A549 (cell line): ENCODE measurements at regions not wholly inside any gene's neighbourhood (a gene's known extent, or its start where the extent isn't known, plus 50 kb on each side); places are given as distances from the start of the nearest gene placed in this dataset.

Source experiments
- ATAC-seq, 2 experiments: fragments of 200-7000 bp in 1 of 2; fragments of >200 bp in 1 of 2; cut with Nextera tagmentation in 1 of 2; cut with Tn5 transposase in 1 of 2; 3 replicates each; pipeline versions ENCODE4 v1.8.0 to v1.9.1; 2018 to 2020; ENCODE audit warnings: mild to moderate bottlenecking in 1 of 2, moderate library complexity in 1 of 2
- CTCF ChIA-PET: fragments of 300-600 bp; sonication (Branson Sonifier 250); formaldehyde crosslinking; extraction: SDS; loops from one replicate; lab custom pipeline; 2021; ENCODE audit warnings: antibody characterized with exemption, inconsistent platforms; lab: Yijun Ruan, JAX
- POLR2A ChIA-PET: fragments of 350-600 bp; formaldehyde crosslinking; extraction: SDS; loops from one replicate; lab custom pipeline; 2021; ENCODE audit warnings: antibody characterized with exemption, inconsistent platforms; lab: Yijun Ruan, JAX
- DNase-seq, 2 experiments: peaks; one replicate each; pipeline versions ENCODE4 v3.0.0 to v3.0.0-alpha.2; 2011 to 2016; ENCODE audit warnings: low read depth in 1 of 2, low spot score in 1 of 2
- FAIRE-seq: peaks from 2 replicates; lab custom pipeline; 2011; peaks lifted over from hg19 to GRCh38; lab: Jason Lieb, UNC
- H3K27ac ChIP-seq, 2 experiments: fragments of >200 bp; sonication (Bioruptor Twin); formaldehyde crosslinking; 3 replicates each; pipeline ENCODE4 v1.5.1; 2016 to 2017
- H3K4me1 ChIP-seq: fragments of >200 bp; sonication (Bioruptor Twin); formaldehyde crosslinking; 3 replicates; pipeline ENCODE4 v1.6.1; 2016
- H3K4me2 ChIP-seq: fragments of >200 bp; sonication (Bioruptor Twin); formaldehyde crosslinking; 3 replicates; pipeline ENCODE4 v1.6.1; 2016
- H3K4me3 ChIP-seq: fragments of >200 bp; sonication (Bioruptor Twin); formaldehyde crosslinking; 3 replicates; pipeline ENCODE4 v1.5.1; 2016
- H3K9me3 ChIP-seq: fragments of >200 bp; sonication (Bioruptor Twin); formaldehyde crosslinking; 3 replicates; pipeline ENCODE4 v1.6.1; 2016
- CHD4 ChIP-seq: fragments of 200-600 bp; sonication (generic); IDR thresholded peaks from 2 replicates; pipeline ENCODE4 v1.6.1; 2016; ENCODE audit warnings: antibody characterized with exemption, mild to moderate bottlenecking, borderline replicate concordance
- GATA3 ChIP-seq: IDR thresholded peaks from 2 replicates; pipeline ENCODE4 v1.6.1; 2012; ENCODE audit warnings: borderline replicate concordance
- HES2 ChIP-seq: fragments of >200 bp; sonication (Bioruptor Twin); formaldehyde crosslinking; IDR thresholded peaks from 2 replicates; pipeline ENCODE4 v1.6.1; 2016
- MYC ChIP-seq: IDR thresholded peaks from 2 replicates; pipeline ENCODE4 v1.6.1; 2012; ENCODE audit warnings: mild to moderate bottlenecking, inconsistent platforms, low read length, improper control_type of control experiment, borderline replicate concordance
- RARB ChIP-seq: fragments of 250-450 bp; sonication (Bioruptor Pico); IDR thresholded peaks from 2 replicates; pipeline ENCODE4 v1.8.0; 2021; ENCODE audit warnings: mild to moderate bottlenecking, moderate library complexity
- REST ChIP-seq: fragments of 200-600 bp; sonication (generic); IDR thresholded peaks from 2 replicates; pipeline ENCODE4 v1.6.1; 2016; ENCODE audit warnings: antibody characterized with exemption, mild to moderate bottlenecking, moderate library complexity
- SMC3 ChIP-seq: fragments of >200 bp; sonication (Bioruptor Twin); formaldehyde crosslinking; IDR thresholded peaks from 3 replicates; pipeline ENCODE4 v1.6.1; 2018; ENCODE audit warnings: inconsistent platforms
- WGBS: methylation state at CpG from one replicate; pipeline ENCODE4 v1.1.6; 2017; ENCODE audit errors: missing lambda C conversion rate; 5-methylcytosine and 5-hydroxymethylcytosine counted together
- TF ChIP-seq, protein P1 (sequence below): fragments of 150-350 bp; IDR thresholded peaks from 2 replicates; pipeline ENCODE4 v1.6.1; 2014; ENCODE audit warnings: low read depth, mild to moderate bottlenecking, low read length
- TF ChIP-seq, protein P2 (sequence below): IDR thresholded peaks from 2 replicates; pipeline ENCODE4 v1.6.1; 2012; ENCODE audit warnings: low read depth, borderline replicate concordance
- TF ChIP-seq, protein P3 (sequence below): IDR thresholded peaks from 2 replicates; pipeline ENCODE4 v1.6.1; 2012

DNA sequence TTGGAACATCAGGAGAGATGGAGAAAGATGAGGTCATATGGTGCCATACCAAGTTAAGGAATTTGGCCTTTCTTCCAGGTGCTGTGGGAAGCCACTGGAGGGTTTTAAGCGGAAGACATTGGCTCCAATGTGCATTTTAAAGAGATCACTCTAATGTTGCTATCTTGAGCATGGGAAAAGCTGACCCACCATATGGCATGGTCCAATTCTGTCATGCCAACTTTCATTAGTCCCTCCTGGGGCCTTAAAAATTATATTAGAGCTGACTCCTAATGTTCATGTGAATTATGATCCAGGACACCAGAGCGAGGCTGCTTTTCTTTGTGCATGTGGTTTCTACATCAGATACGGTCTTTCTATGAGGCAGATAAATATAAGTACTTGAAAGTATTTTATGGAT lies 335.0 kb upstream of the TSHZ2 start:
- 11% methylated on average over 3 of the region's 3 CpGs for WGBS
- no peak for DNase-seq
- no peak for FAIRE-seq
- H3K27ac ChIP-seq = no peak overlapping the region
- TF ChIP-seq, protein P1, sequence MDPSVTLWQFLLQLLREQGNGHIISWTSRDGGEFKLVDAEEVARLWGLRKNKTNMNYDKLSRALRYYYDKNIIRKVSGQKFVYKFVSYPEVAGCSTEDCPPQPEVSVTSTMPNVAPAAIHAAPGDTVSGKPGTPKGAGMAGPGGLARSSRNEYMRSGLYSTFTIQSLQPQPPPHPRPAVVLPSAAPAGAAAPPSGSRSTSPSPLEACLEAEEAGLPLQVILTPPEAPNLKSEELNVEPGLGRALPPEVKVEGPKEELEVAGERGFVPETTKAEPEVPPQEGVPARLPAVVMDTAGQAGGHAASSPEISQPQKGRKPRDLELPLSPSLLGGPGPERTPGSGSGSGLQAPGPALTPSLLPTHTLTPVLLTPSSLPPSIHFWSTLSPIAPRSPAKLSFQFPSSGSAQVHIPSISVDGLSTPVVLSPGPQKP = no peak
- TF ChIP-seq MYC = no peak
- TF ChIP-seq RARB (CRISPR knock-in tag) = no peak
- TF ChIP-seq, protein P2, sequence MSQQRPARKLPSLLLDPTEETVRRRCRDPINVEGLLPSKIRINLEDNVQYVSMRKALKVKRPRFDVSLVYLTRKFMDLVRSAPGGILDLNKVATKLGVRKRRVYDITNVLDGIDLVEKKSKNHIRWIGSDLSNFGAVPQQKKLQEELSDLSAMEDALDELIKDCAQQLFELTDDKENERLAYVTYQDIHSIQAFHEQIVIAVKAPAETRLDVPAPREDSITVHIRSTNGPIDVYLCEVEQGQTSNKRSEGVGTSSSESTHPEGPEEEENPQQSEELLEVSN = no peak
- H3K4me1 ChIP-seq = no peaks in the 10 kb centered on the region
- H3K4me2 ChIP-seq = no peak overlapping the region
- CTCF ChIA-PET = interaction anchor here (1.4 kb wide), 1 partner anchor 14 kb away, joined by 4 read pairs; no protein-coding TSS in a partner anchor
- H3K4me3 ChIP-seq = no peak overlapping the region
- H3K9me3 ChIP-seq = no peaks in the 10 kb centered on the region
- POLR2A ChIA-PET = no interaction called here
- no peak for ATAC-seq

DNA sequence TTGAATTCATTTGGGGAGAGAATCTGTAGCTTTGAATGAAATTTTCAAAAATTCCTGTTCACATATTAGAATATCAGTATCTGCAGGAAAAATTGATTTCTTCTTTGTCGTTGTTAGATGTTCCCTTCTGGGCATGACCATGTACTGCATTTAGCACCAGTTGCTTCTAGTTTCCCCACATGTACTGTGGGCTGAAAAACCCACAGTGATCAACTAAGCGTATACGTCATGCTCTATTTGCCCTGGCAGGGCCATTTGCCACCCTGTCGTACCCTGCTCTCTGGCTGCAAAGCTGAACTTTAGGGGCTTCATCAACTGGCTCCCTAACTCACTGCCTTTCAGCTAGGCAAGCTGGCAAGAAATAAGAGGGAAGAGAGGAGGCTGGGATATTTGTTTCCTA lies 340.7 kb upstream of the TSHZ2 start:
- Histone ChIP-seq H3K27ac (no peak overlapping the region), H3K4me1 (no peaks in the 10 kb centered on the region), H3K4me3 (no peak overlapping the region), H3K4me2 (no peak overlapping the region), H3K9me3 (no peaks in the 10 kb centered on the region)
- 27% methylated on average over 4 of the region's 4 CpGs for WGBS
- TF ChIP-seq GATA3 (no peak), SMC3 (no peak), REST (no peak)
- TF ChIP-seq, protein P3, sequence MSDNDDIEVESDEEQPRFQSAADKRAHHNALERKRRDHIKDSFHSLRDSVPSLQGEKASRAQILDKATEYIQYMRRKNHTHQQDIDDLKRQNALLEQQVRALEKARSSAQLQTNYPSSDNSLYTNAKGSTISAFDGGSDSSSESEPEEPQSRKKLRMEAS = no peak
- DNase-seq = no peak
- no peak for ATAC-seq
- no peak for FAIRE-seq
- ChIA-PET POLR2A (no interaction called here), CTCF (no interaction called here)

DNA sequence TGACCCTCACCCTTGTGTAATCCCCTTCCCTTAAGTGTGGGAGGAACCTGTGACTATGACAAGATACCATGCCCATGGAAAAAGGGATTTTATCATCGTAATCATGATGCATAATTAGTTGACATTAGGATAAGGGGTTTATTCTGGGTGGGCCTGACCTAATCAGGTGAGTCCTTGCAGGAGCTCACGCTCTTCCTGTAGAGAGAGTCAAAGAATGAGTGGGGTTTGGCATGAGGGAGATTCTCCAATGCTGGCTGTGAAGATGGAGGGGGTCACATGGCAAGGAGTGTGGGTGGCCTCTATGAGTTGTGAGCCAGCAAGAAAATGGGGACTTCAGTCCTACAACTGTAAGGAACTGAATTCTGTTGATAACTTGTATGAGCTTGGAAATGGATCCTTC lies 342.0 kb upstream of the TSHZ2 start:
- H3K9me3 ChIP-seq = no peaks in the 10 kb centered on the region
- no peak overlapping the region for H3K4me2 ChIP-seq
- ATAC-seq (no peak), FAIRE-seq (no peak), DNase-seq (no peak)
- no peak overlapping the region for H3K4me3 ChIP-seq
- TF ChIP-seq CHD4 (no peak), REST (no peak), HES2 (no peak)
- TF ChIP-seq, all 56 proteins: peak for 0
- H3K27ac ChIP-seq = no peak overlapping the region
- CTCF ChIA-PET = no interaction called here
- H3K4me1 ChIP-seq = no peaks in the 10 kb centered on the region
- WGBS = 0% methylated on average over 2 of the region's 2 CpGs
- POLR2A ChIA-PET = no interaction called here
